ENCODE measurements at regions not wholly inside any gene's neighbourhood (a gene's known extent, or its start where the extent isn't known, plus 50 kb on each side); places are given as distances from the start of the nearest gene placed in this dataset.
"Not testable (repeated sequence)": the region's sequence is repeated elsewhere in the genome, so short reads cannot be mapped to it uniquely, and the experiment has no call there.

GRCh38 chr5:2872676-2873075, 121.2 kb upstream of the IRX2 start:
- DNase-seq = no peak

- no peak for DNase-seq
These were observed 119.8 kb upstream of the IRX2 start for GRCh38 chr5:2871282-2871681.

GRCh38 chr5:2869471-2869870, 118.0 kb upstream of the IRX2 start:
- no peak for DNase-seq

GRCh38 chr5:2867373-2867933, 116.0 kb upstream of the IRX2 start:
- DNase-seq = no peak

- no peak for DNase-seq
These were observed 115.3 kb upstream of the IRX2 start for GRCh38 chr5:2866662-2867372.

GRCh38 chr5:2865856-2866255, 114.4 kb upstream of the IRX2 start:
- DNase-seq = no peak

GRCh38 chr5:2864515-2865105, 113.1 kb upstream of the IRX2 start:
- no peak for DNase-seq

GRCh38 chr5:2863675-2864433, 112.4 kb upstream of the IRX2 start:
- DNase-seq = no peak

- DNase-seq = no peak
These were observed 111.7 kb upstream of the IRX2 start for GRCh38 chr5:2863133-2863532.

- DNase-seq = not testable (repeated sequence)
These were observed 110.7 kb upstream of the IRX2 start for GRCh38 chr5:2862176-2862575.

- no peak for DNase-seq
These were observed 110.1 kb upstream of the IRX2 start for GRCh38 chr5:2861605-2862004.

- no peak for DNase-seq
These were observed 108.6 kb upstream of the IRX2 start for GRCh38 chr5:2860101-2860500.

GRCh38 chr5:2857837-2858236, 106.4 kb upstream of the IRX2 start:
- no peak for DNase-seq

GRCh38 chr5:2856206-2856605, 104.7 kb upstream of the IRX2 start:
- DNase-seq = no peak

GRCh38 chr5:2852446-2852845, 101.0 kb upstream of the IRX2 start:
- DNase-seq = no peak

- no peak for DNase-seq
These were observed 100.4 kb upstream of the IRX2 start for GRCh38 chr5:2851895-2852294.

GRCh38 chr5:2849429-2849828, 98.0 kb upstream of the IRX2 start:
- DNase-seq = no peak

- DNase-seq = no peak
These were observed 97.1 kb upstream of the IRX2 start for GRCh38 chr5:2848619-2849018.

- DNase-seq = no peak
These were observed 96.1 kb upstream of the IRX2 start for GRCh38 chr5:2847608-2848007.

- DNase-seq = no peak
These were observed 89.7 kb upstream of the IRX2 start for GRCh38 chr5:2841208-2841607.

- no peak for DNase-seq
These were observed 89.0 kb upstream of the IRX2 start for GRCh38 chr5:2840372-2840915.

- no peak for DNase-seq
These were observed 84.7 kb upstream of the IRX2 start for GRCh38 chr5:2836133-2836532.

GRCh38 chr5:2833556-2833955, 82.1 kb upstream of the IRX2 start:
- DNase-seq = no peak

- no peak for DNase-seq
These were observed 80.9 kb upstream of the IRX2 start for GRCh38 chr5:2832394-2832793.

Data from NCI-H1105 (cell line).